Skin epidermis (tissue), 12 donors: ENCODE measurements at regions not wholly inside any gene's neighbourhood (a gene's known extent, or its start where the extent isn't known, plus 50 kb on each side); places are given as distances from the start of the nearest gene placed in this dataset.

ENCODE experiments used
- H3K27ac ChIP-seq, 21 experiments: fragments of 200-600 bp; sonication (generic) in 11 of 21; one replicate each; pipeline ENCODE4 v1.5.0; 2020; ENCODE audit warnings: mild to moderate bottlenecking in 3 of 21, inconsistent platforms in 2 of 21, moderate library complexity in 2 of 21
- H3K4me3 ChIP-seq, 7 experiments: fragments of 200-600 bp; sonication (generic) in 2 of 7; one replicate each; pipeline ENCODE4 v1.5.0; 2020; ENCODE audit warnings: inconsistent platforms in 2 of 7, mild to moderate bottlenecking in 2 of 7, moderate library complexity in 1 of 7

- Histone ChIP-seq H3K27ac (no peak overlapping the region), H3K4me3 (no peak overlapping the region)
These were observed 158.6 kb upstream of the CCND2 start for GRCh38 chr12:4114986-4115385.

- Histone ChIP-seq H3K4me3 (no peak overlapping the region), H3K27ac (no peak overlapping the region)
These were observed 160.7 kb upstream of the CCND2 start for GRCh38 chr12:4112734-4113325.

DNA sequence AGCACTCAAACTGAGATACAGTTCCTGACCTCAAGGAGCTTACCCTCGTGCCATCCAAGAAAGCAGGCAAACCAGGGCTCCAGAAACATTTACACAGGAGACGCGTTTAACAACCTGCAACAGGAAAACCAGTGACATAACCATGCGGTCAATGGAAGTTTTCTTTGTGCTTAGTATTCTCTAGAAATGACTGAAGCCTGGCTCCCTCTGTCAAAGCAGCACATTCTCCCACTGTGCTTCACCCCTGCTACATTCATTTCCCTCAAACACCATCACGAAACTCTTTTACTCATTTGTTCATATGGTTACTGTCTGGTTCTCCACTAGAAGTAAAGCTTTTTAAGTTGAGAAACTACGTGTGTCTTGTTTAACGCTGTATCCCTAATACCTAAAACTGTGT, 161.3 kb upstream of the CCND2 start:
- Histone ChIP-seq H3K27ac (no peak overlapping the region), H3K4me3 (no peak overlapping the region)

DNA sequence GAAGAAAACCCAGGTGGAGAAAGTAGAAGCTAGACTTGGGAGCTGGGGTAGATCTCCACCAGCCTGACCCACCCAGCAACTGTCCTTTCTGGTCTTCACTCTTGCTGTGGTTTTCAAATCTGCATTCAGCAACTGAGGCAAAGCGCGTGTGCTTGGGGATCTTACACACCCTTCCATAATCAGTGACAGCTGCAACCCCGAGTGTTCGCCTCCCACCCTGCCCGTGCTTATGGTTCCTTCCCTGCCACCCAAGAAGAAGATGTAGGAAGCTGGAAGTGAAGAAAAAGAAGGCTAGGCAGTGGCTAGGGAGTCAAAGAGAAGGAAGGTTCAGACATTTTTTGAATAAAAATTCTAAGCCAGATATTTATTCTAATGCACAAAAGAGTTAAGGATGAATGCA, 162.6 kb upstream of the CCND2 start:
- H3K4me3 ChIP-seq = no peak overlapping the region
- no peak overlapping the region for H3K27ac ChIP-seq

DNA sequence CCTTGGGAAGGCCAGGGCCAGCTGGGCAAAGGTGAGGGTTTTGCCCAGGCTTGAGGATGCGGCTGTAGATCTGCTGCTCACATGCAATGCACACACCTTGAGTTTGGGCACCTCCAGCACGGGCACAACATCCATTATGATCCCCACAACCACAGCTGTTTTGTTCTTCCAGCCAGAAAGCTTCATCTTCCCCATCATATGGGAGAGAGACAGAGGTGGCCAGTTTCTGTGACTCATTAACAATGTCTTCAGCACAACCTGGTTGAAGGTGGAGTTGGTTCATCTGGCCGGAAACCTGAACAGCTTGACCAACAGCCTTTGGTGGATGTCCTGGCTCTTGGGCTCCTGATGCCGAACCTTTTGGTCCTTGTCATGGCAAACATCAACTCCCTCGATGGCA, 163.7 kb upstream of the CCND2 start:
- no peak overlapping the region for H3K4me3 ChIP-seq
- no peak overlapping the region for H3K27ac ChIP-seq

DNA sequence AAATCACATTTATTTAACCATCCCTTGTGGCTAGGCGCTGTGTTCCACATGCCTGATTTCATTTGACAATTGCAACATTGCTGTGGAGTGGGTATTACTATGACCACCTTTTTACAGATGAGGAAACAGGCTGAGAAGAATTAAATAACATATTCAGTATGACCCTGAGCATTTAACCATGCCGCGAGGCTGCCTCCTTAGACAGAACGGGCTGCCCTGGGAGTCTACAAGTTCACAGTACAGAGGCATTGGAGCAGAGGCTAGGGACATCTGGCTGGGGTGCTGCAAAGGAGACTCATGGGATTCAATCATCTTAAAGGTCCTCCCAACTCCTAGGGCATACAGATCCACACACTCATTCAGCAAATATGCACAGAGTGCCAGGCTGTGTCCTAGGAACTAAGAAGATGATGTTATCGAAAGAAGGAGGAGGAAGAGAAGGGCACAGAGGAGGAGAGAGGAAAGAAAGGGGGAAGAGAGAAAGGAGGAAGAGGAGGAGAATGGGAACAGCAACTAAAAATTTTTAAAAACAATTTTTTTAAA, 164.7 kb upstream of the CCND2 start:
- Histone ChIP-seq H3K4me3 (no peak overlapping the region), H3K27ac (no peak overlapping the region)

DNA sequence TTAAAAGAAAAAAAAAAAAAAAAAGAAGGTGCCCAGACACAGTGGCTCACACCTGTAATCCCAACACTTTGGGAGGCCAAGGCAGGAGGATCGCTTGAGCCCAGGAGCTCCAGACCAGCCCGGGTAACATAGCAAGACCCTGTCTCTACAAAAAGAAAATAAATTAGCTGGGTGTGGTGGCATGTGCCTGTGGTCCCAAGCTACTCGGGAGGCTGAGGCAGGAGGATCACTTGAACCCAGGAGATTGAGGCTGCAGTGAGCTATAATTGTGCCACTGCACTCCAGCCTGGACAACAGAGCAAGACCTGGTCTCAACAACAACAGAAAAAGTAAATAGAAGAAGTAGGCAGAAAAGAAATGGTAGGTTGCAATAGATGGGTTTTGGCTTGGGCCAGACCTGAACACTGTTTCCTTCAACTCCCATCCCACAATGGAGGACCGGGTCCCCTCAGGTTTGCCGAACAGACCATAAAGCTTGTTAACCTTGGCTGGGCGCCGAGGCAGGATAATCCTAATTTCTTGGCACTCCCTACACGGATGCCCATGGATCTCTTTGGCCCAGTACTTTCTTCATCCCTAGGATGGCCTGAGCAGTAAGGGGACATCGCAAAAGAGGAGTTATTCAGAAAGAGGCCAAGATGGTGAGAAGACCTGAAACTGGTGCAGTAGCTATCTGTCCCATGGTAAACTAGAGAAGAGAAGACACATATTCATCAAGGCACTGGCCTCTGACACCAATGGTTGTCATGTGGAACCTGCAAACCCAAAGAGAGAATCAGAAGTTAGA, 165.5 kb upstream of the CCND2 start:
- no peak overlapping the region for H3K4me3 ChIP-seq
- no peak overlapping the region for H3K27ac ChIP-seq

GRCh38 chr12:4107436-4107878, 166.1 kb upstream of the CCND2 start:
- Histone ChIP-seq H3K4me3 (no peak overlapping the region), H3K27ac (peak overlapping the region in 1 of 21 experiments; percentile 30)

DNA sequence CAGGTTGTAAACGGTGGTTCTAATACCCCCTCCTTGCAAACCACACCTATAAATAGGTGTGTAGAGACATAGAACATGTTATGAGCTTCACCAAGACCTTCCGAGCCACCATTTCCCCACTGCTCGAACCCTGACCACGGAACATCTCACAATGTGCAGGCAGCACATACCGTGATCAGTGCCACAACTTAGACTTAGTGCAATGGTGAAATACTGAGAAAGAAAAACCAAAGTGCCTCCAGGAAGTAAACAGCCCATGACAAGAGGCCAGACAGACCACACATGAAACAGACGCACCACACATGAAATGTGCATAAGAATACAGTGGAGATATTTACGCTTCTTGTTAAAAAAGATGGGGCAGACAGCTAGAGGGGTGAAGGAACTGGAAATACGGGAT, 166.9 kb upstream of the CCND2 start:
- H3K4me3 ChIP-seq = no peak overlapping the region
- peak overlapping the region in 2 of 21 experiments; percentile 23 to 30 for H3K27ac ChIP-seq

DNA sequence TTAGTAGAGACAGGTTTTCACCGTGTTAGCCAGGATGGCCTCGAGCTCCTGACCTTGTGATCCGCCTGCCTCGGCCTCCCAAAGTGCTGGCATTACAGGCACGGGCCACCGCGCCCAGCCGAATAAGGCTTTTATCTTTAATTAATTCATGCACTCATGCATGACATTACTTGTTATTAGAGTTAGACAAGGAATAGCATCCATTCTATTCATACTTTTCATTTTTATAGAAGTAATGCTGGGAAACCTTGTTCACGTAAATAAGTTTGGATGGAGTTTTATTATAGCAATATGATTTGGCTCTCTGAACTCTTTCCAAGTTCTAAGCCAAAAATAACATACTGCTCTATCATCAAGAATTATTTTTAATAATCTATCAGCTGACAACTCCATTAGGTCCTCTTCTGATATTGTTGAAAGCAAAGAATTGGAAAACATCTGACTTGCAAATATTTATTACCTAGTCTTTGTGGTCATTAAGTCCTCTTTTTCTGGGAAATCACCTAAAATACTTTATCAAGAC, 168.8 kb upstream of the CCND2 start:
- no peak overlapping the region for H3K4me3 ChIP-seq
- no peak overlapping the region for H3K27ac ChIP-seq

GRCh38 chr12:4099276-4099675, 174.3 kb upstream of the CCND2 start:
- Histone ChIP-seq H3K27ac (no peak overlapping the region), H3K4me3 (no peak overlapping the region)

GRCh38 chr12:4091016-4091743, 182.4 kb upstream of the CCND2 start:
- H3K27ac ChIP-seq = no peak overlapping the region
- no peak overlapping the region for H3K4me3 ChIP-seq

DNA sequence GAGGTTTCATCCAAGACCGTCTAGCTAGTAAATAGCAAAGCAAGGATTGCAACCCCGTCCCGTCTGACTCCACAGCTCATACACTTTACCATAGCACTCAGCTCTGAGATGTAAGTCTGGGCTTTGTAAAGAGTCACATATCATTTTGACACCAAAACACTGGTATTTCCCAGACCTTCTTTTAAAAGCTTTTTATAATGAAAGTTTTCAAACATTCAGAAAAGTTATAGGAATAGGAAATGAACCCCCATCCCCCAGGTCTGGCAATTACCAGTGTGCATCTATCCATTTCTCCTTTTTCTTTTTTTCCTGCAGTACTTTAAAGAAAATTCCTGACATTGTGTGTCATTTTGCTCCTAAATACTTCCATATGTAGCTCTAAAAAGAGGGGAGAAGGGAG, 183.6 kb upstream of the CCND2 start:
- no peak overlapping the region for H3K4me3 ChIP-seq
- H3K27ac ChIP-seq = no peak overlapping the region

GRCh38 chr12:4089121-4089606, 184.4 kb upstream of the CCND2 start:
- H3K27ac ChIP-seq = no peak overlapping the region

GRCh38 chr12:4088451-4088850, 185.1 kb upstream of the CCND2 start:
- H3K4me3 ChIP-seq = no peak overlapping the region
- no peak overlapping the region for H3K27ac ChIP-seq

More at GRCh38 chr12:4089121-4089606, 184.4 kb upstream of the CCND2 start:
- no peak overlapping the region for H3K4me3 ChIP-seq

GRCh38 chr12:4086481-4086880, 187.1 kb upstream of the CCND2 start:
- Histone ChIP-seq H3K27ac (no peak overlapping the region), H3K4me3 (no peak overlapping the region)

GRCh38 chr12:4084573-4084972, 189.0 kb upstream of the CCND2 start:
- no peak overlapping the region for H3K27ac ChIP-seq
- no peak overlapping the region for H3K4me3 ChIP-seq

DNA sequence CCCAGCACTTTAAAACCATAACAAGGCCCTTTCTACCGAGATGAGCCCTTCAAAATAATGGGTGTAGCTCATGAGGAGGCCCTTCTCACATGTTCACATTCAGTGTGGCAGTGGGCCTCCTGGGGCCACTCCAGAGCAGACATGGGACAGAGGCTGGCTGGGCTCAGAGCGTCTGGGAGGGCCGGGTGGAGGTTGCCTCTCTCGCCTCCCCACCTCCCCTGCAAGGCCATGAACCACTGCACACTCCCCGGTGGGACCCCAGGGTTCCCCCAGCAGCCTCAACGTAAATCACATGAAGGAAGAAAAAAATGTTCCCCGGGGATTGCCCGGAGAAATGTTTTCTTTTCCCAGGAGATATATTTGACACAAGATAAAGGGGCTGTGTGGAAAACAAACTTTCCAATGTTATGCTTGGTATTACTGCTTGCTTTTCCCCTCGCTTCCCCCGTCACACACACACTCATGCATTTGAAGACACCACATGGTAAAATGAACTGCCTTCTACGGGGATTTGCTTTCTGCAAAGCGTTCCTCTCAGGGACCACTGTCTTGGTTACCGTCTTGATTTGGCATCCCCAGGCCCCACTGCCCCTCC, 190.7 kb upstream of the CCND2 start:
- no peak overlapping the region for H3K27ac ChIP-seq

DNA sequence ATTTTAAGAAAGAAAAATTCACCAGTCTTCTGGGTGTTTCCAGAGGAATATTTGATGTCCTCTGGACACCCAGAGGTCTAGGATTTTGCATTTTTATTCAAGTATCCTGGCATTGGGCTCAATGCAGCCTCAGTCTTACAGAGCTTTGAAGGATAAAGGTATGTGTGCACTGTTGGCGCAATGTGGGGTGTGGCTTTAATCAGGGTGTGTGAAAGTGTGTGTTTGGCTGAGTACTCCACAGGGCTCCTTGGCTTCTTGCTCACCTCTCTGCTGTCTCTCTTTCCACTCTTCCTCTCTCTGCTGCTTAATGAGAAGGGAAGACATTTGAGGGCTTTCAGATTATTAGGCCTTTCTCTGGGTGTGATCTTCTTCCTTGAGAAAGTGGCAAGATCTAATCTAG, 193.3 kb upstream of the CCND2 start:
- no peak overlapping the region for H3K27ac ChIP-seq
- H3K4me3 ChIP-seq = no peak overlapping the region

More for the DNA sequence above, 190.7 kb upstream of the CCND2 start:
- no peak overlapping the region for H3K4me3 ChIP-seq

DNA sequence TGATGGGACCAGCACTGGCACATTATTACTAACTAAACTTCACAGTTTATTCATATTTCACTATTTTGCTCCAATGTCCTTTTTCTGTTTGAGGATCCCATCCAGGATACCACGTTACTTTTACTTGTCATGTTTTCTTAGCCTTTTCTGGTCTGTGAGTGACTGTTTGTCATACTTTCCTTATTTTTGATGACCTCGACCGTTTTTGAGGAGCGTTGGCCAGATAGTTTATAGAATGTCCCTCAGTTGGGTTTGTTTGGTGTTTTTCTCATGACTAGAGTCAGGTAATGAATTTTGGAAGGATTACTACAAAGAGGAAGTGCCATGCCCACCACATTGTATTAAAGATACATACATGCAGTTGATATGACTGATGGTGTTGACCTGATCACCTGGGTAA, 199.4 kb upstream of the CCND2 start:
- no peak overlapping the region for H3K27ac ChIP-seq

More for the DNA sequence above, 199.4 kb upstream of the CCND2 start:
- H3K4me3 ChIP-seq = no peak overlapping the region
